ENCODE measurements at regions not wholly inside any gene's neighbourhood (a gene's known extent, or its start where the extent isn't known, plus 50 kb on each side); places are given as distances from the start of the nearest gene placed in this dataset.

DNA sequence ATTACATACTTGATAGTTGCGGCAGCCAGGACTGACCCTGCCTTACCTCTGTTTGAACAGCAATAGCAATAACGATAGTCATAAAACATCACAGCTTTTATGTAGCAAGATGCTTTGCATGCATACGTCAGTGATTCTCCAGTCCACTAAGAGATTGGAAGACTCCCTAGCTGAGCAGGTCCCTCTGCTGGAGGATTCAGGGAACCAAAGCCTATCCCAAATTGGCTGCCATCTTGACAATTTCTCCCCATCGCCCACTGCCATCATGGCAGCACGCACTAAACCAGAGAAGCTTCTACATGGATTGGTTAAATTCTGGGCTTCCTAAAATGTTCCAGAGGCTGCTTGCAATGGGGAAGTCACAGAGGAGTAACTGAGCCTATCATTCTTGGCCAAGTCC, 360.6 kb upstream of the XYLT1 start:
- no peak for DNase-seq
- H3K27me3 Mint-ChIP-seq = peaks cover 9% of the 10 kb centered on the region
- H3K4me3 Mint-ChIP-seq = no peak overlapping the region
- no peaks in the 10 kb centered on the region for H3K9me3 Mint-ChIP-seq
- H3K27ac Mint-ChIP-seq = no peak overlapping the region
- H3K4me1 Mint-ChIP-seq = peaks cover 4% of the 10 kb centered on the region
- no peaks in the 10 kb centered on the region for H3K36me3 Mint-ChIP-seq

DNA sequence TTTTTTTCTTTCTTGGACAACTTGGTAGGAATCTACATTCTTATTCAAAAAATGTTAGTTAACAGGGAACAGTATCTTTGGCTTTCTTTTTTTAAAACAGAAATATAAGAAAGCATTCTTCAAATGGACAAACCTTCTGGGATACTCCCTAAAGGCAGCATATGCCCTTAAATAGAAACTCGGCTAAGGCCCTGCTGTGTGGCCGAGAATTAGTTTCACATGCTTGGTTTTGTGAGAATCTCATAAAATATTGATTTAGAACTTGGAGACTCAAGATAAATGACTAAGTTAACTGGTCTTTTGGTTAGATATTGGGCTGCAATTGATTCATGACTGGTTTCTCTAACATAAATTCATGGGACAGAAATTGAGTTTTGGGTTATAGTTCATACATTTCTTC, 359.9 kb upstream of the XYLT1 start:
- no peak for DNase-seq
- H3K9me3 Mint-ChIP-seq = no peaks in the 10 kb centered on the region

GRCh38 chr16:17829811-17830210, 359.1 kb upstream of the XYLT1 start:
- H3K9me3 Mint-ChIP-seq = no peaks in the 10 kb centered on the region
- DNase-seq = no peak
- H3K4me1 Mint-ChIP-seq = peaks cover 4% of the 10 kb centered on the region
- peaks cover 5% of the 10 kb centered on the region for H3K27me3 Mint-ChIP-seq
- no peak overlapping the region for H3K4me3 Mint-ChIP-seq
- H3K36me3 Mint-ChIP-seq = no peaks in the 10 kb centered on the region
- H3K27ac Mint-ChIP-seq = no peak overlapping the region

More for the DNA sequence above, 359.9 kb upstream of the XYLT1 start:
- Mint-ChIP-seq H3K36me3 (no peaks in the 10 kb centered on the region), H3K4me3 (no peak overlapping the region), H3K27me3 (peaks cover 9% of the 10 kb centered on the region), H3K4me1 (peaks cover 4% of the 10 kb centered on the region), H3K27ac (no peak overlapping the region)

DNA sequence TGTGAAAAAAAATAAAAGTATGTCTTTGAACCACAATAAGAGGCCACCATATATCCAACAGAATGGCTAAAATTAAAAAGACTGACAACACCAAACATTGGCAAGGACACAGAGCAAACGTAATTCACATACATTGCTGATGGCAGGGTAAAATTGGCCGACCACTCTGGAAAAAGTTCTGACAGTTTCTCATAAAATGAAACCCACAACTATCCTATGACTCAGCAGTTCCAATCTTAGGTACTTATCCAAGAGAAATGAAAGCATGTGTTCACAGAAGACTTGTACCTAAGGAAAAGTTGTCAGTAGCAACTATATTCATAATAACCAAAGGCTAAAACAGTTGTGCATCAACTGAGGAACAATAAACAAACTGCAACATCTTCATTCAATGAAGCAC, 357.3 kb upstream of the XYLT1 start:
- H3K36me3 Mint-ChIP-seq = no peaks in the 10 kb centered on the region
- no peak overlapping the region for H3K4me3 Mint-ChIP-seq
- no peaks in the 10 kb centered on the region for H3K9me3 Mint-ChIP-seq
- peaks cover 4% of the 10 kb centered on the region for H3K4me1 Mint-ChIP-seq
- no peak for DNase-seq
- peaks cover 17% of the 10 kb centered on the region for H3K27me3 Mint-ChIP-seq
- no peak overlapping the region for H3K27ac Mint-ChIP-seq

DNA sequence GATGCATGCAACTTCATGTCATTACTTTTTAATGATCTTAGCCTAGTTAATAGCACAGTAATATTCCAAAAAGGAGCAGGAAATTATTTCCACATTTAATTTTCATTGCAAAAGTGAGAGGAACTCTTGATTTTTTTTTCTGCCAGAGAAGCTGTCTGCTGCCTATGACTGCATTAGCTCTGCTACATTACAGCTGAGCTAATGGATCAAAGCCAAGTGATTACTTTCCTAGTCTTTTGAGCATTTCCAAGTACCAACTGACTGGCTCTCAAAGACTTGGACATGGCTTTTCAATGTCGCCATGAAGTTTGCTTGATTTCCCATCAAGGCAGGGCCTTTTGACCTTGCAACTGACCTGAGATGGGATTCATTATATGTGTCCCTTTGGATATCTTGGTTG, 356.6 kb upstream of the XYLT1 start:
- DNase-seq = no peak
- no peak overlapping the region for H3K27ac Mint-ChIP-seq
- H3K27me3 Mint-ChIP-seq = peaks cover 13% of the 10 kb centered on the region
- no peaks in the 10 kb centered on the region for H3K36me3 Mint-ChIP-seq
- H3K4me1 Mint-ChIP-seq = peaks cover 4% of the 10 kb centered on the region
- H3K9me3 Mint-ChIP-seq = no peaks in the 10 kb centered on the region
- no peak overlapping the region for H3K4me3 Mint-ChIP-seq

DNA sequence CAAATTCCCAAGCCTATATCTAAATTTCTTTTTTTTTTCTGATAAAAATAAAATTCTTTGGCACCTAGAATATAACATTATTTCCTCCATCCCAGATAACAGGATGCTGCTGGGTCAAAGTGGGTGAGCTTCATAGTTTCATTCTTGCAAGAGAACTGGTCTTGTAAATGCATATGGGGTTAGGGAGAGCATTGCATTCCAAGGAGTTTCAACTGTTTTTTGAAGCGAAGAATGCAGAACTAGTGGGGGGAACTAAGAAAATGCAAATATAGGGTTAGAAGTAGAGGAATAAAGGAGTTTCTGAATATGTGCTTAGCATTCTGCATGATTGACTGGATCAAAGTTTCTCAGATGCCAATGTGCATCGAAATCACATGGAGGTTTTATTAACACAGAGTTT, 347.2 kb upstream of the XYLT1 start:
- Mint-ChIP-seq H3K4me1 (no peaks in the 10 kb centered on the region), H3K9me3 (peaks cover 15% of the 10 kb centered on the region), H3K27me3 (peaks cover 17% of the 10 kb centered on the region), H3K27ac (no peak overlapping the region), H3K36me3 (peaks cover 2% of the 10 kb centered on the region), H3K4me3 (no peak overlapping the region)
- DNase-seq = no peak

DNA sequence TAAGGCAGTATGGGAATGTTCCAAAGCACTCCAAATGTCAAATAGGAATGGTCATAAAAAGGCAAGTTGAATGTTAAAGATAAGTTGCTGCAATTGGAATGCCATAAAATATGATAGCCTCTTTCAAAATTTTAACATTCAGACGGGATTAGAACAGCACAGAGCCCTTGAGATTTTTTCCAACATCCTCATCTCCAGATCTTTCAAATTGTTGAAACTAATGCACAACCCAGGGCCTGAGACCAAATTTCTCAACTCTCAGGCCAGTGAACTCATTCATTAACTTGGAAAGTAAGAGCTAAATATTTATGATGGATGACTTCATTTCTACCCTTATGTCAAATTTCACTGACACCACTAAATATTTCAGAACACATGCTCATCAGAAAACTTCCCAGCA, 346.5 kb upstream of the XYLT1 start:
- peaks cover 17% of the 10 kb centered on the region for H3K27me3 Mint-ChIP-seq
- H3K4me1 Mint-ChIP-seq = no peaks in the 10 kb centered on the region
- H3K4me3 Mint-ChIP-seq = no peak overlapping the region
- peaks cover 2% of the 10 kb centered on the region for H3K36me3 Mint-ChIP-seq
- DNase-seq = no peak
- no peak overlapping the region for H3K27ac Mint-ChIP-seq
- peaks cover 15% of the 10 kb centered on the region for H3K9me3 Mint-ChIP-seq

DNA sequence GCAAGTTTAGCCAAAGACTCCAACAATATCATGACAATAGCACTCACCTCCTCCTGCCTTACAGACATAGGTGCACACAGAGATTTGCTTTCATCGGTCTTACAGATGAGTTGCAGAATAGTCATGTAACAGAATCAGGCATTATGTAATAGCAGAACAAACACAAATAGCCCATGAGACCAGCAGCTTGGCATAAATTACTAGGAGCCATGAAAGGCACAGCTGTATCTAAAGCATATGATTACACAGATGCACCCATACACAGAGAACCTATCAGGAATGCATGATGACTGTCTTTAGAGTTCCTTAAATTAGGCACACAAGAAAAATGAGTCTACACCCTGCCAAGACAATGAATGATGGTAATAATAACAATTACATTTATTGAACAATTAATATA, 342.0 kb upstream of the XYLT1 start:
- Mint-ChIP-seq H3K36me3 (peaks cover 2% of the 10 kb centered on the region), H3K4me3 (no peak overlapping the region)
- no peak for DNase-seq

GRCh38 chr16:17804857-17805256, 334.1 kb upstream of the XYLT1 start:
- H3K27ac Mint-ChIP-seq = no peak overlapping the region
- no peaks in the 10 kb centered on the region for H3K4me1 Mint-ChIP-seq
- no peaks in the 10 kb centered on the region for H3K9me3 Mint-ChIP-seq
- DNase-seq = no peak
- H3K36me3 Mint-ChIP-seq = no peaks in the 10 kb centered on the region
- no peak overlapping the region for H3K4me3 Mint-ChIP-seq
- peaks cover 12% of the 10 kb centered on the region for H3K27me3 Mint-ChIP-seq

More for the DNA sequence above, 342.0 kb upstream of the XYLT1 start:
- Mint-ChIP-seq H3K4me1 (no peaks in the 10 kb centered on the region), H3K27ac (no peak overlapping the region), H3K9me3 (peaks cover 19% of the 10 kb centered on the region), H3K27me3 (peaks cover 5% of the 10 kb centered on the region)

GRCh38 chr16:17803625-17804410, 333.1 kb upstream of the XYLT1 start:
- no peak overlapping the region for H3K4me3 Mint-ChIP-seq
- no peaks in the 10 kb centered on the region for H3K9me3 Mint-ChIP-seq
- no peak overlapping the region for H3K27ac Mint-ChIP-seq
- DNase-seq = no peak
- no peaks in the 10 kb centered on the region for H3K36me3 Mint-ChIP-seq
- H3K4me1 Mint-ChIP-seq = no peaks in the 10 kb centered on the region
- peaks cover 12% of the 10 kb centered on the region for H3K27me3 Mint-ChIP-seq

DNA sequence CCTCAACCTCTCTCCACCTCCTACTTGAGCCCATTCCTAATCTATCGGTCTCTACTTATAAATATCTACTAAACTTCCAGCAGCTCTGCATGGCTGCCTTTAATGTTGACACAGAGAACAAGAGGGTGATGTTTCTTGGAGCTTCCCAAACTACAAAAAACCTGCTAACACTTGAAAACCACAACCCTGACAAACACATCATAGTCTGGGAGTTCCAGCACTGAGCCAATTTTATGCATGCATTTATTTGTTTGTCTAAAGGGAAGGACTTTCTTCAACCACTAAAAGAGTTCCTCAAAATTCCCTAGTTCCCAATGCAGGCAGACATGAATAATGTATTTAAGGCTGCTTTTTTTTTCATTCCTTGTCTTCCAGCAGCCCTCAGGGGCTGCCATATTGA, 331.8 kb upstream of the XYLT1 start:
- Mint-ChIP-seq H3K36me3 (no peaks in the 10 kb centered on the region), H3K4me3 (no peak overlapping the region), H3K4me1 (no peaks in the 10 kb centered on the region), H3K9me3 (no peaks in the 10 kb centered on the region), H3K27me3 (peaks cover 9% of the 10 kb centered on the region), H3K27ac (no peak overlapping the region)
- no peak for DNase-seq

DNA sequence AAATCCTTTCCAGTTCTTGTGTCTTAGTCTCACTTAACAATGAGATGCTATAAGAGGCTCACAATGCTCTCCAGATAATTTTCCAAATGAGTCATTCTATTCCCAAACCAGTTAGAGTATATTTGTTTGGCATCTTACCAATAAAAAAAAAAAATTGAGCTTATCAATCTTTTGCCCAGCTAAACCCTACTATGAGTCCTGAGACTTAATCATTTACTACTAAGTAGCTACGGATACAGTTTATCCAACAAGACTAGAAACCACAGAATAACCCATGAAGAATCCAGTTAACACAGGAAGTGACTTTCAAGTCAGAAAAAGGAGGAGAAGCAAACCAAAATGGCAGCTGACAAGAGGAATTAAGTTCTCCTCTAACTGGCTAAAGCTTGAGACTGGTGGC, 330.3 kb upstream of the XYLT1 start:
- no peak for DNase-seq
- Mint-ChIP-seq H3K36me3 (no peaks in the 10 kb centered on the region), H3K27ac (no peak overlapping the region), H3K4me3 (no peak overlapping the region), H3K27me3 (peaks cover 9% of the 10 kb centered on the region), H3K4me1 (no peaks in the 10 kb centered on the region), H3K9me3 (no peaks in the 10 kb centered on the region)

GRCh38 chr16:17798716-17799115, 328.0 kb upstream of the XYLT1 start:
- no peak overlapping the region for H3K27ac Mint-ChIP-seq
- no peaks in the 10 kb centered on the region for H3K4me1 Mint-ChIP-seq
- no peak for DNase-seq
- H3K27me3 Mint-ChIP-seq = no peaks in the 10 kb centered on the region
- H3K36me3 Mint-ChIP-seq = no peaks in the 10 kb centered on the region
- H3K9me3 Mint-ChIP-seq = no peaks in the 10 kb centered on the region
- no peak overlapping the region for H3K4me3 Mint-ChIP-seq

- no peaks in the 10 kb centered on the region for H3K4me1 Mint-ChIP-seq
- peaks cover 2% of the 10 kb centered on the region for H3K9me3 Mint-ChIP-seq
- DNase-seq = no peak
- H3K4me3 Mint-ChIP-seq = no peak overlapping the region
- H3K27me3 Mint-ChIP-seq = peaks cover 14% of the 10 kb centered on the region
- no peaks in the 10 kb centered on the region for H3K36me3 Mint-ChIP-seq
- no peak overlapping the region for H3K27ac Mint-ChIP-seq
Measured at GRCh38 chr16:17793354-17793753, 322.6 kb upstream of the XYLT1 start.

DNA sequence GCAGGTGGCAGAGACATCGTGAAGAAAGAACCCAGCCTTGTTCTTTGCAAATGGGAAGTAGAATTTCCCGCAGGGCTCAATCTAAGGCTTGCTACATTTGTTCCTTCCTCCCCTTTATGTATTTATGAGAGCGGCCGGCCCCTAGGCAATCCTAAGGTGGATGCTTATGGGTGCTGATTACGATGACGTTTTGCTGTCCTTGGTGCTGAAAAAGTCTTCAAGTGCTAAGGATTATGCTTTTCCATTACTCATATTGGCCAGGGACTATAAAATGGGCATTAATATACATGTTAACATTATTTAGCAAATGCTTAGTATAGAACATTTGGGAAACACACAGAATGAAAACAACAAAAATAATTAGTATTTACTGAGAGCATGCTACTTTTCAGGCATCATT, 313.3 kb upstream of the XYLT1 start:
- H3K9me3 Mint-ChIP-seq = no peaks in the 10 kb centered on the region
- DNase-seq = no peak
- no peak overlapping the region for H3K27ac Mint-ChIP-seq
- no peaks in the 10 kb centered on the region for H3K36me3 Mint-ChIP-seq
- H3K4me1 Mint-ChIP-seq = no peaks in the 10 kb centered on the region
- H3K27me3 Mint-ChIP-seq = peaks cover 24% of the 10 kb centered on the region
- no peak overlapping the region for H3K4me3 Mint-ChIP-seq

DNA sequence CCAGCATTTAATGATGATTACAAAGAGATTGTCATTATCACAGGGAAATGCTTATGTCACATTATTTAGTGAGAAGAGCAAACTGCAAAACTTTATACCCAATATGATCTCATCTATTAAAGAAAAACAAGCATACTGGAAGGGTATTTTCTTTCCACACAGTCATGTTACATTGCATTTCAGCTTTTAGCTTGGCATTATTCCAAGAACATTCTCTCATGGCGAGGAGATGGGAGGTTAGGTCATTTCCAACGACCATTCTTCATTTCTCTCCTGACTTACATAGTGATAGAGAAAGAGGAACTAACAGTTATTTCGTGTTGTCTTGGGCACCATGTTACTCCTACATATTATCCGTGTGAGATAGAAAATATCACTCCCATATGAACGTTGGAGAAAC, 309.4 kb upstream of the XYLT1 start:
- H3K4me1 Mint-ChIP-seq = no peaks in the 10 kb centered on the region
- peaks cover 5% of the 10 kb centered on the region for H3K9me3 Mint-ChIP-seq
- no peaks in the 10 kb centered on the region for H3K36me3 Mint-ChIP-seq
- H3K27ac Mint-ChIP-seq = no peak overlapping the region
- no peak overlapping the region for H3K4me3 Mint-ChIP-seq
- no peak for DNase-seq
- H3K27me3 Mint-ChIP-seq = peaks cover 21% of the 10 kb centered on the region
